ENCODE measurements at regions not wholly inside any gene's neighbourhood (a gene's known extent, or its start where the extent isn't known, plus 50 kb on each side); places are given as distances from the start of the nearest gene placed in this dataset.

DNA sequence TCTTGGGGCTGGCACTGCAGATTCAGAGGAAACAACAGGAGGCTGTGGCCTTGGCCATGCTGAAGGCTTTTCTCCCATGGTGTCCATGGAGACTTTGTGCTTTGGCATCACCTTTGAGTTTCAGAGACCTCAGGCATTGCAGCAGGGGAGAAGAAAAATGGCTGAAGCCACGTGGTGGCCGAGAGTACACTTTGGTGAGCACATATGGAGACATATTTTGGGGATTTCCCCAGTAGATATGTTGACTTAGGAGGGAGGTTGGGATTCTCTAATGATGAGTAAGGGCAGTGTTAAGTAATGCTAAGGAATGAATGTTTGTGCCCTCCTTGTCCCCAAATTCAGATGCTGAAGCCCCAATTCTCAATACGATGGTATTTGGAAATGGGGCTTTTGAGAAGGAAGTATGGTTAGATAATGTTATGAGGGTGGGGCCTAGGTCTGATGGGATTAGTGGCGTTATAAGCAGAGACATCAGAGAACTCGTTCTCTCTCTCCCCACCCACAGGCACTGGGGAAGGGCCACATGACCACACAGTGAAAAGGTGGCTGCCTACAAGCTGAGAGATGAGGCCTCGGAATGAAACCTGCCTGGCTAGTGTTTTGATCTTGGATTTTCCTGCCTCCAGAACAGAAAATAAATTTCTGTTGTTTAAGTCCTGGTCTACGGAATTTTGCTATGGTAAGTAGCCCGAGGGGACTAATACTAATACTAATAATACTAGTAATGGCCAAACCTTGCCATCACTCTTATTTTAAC is 98.6 kb downstream of the TBX19 start:
- DNase-seq (ENCODE audit: low spot score): no peak
- H3K9me3 ChIP-seq: no peaks in the 10 kb centered on the region
- no peak for ATAC-seq (ENCODE audit: insufficient number of reproducible peaks, low FRiP score, low read depth)
- H3K36me3 ChIP-seq: no peaks in the 10 kb centered on the region
- H3K27me3 ChIP-seq (replicated peaks; ENCODE audit: insufficient read depth): no peaks in the 10 kb centered on the region
- H3K27ac ChIP-seq: no peak overlapping the region
- no peaks in the 10 kb centered on the region for H3K4me1 ChIP-seq (ENCODE audit: control insufficient read depth in 1 of 2, low read depth in 2 of 2)
- no peak for TF ChIP-seq CTCF (IDR thresholded peaks at IDR 0.05)
- no peak overlapping the region for H3K4me3 ChIP-seq

DNA sequence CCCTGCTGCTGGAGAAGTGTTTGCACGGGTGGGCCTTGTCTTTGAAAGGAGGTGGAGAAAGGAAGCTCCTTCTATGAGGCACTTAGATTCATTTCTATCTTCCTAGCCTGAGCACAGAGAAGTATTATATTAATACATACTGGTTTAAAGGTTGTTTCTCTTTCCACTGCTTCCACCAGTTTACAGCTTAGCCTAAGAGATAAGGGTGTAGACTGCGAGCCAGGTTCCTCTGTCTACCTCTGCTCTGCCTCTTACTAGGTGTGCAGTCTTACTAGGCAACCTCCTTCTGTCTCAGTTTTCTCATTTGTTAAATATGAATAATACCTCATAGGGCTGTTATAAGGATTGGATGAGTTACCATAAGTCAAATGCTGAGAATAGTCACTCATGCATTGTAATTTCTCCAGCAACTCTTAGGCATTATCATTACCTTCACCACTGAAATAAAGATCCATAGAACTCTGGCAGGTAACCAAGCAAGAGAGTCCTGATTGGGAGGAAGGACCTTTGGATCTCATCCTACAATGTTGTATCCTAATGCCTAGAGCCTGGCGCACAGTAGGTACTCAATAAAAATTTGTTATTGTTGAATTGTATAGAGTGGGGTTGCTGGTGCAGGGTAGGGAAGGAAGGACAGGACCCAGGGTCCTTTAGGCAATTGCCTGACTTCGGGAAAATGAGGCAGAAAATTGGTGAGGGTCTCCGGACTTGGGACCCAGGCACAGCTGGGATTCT is 95.1 kb downstream of the TBX19 start:
- no peaks in the 10 kb centered on the region for H3K36me3 ChIP-seq
- ATAC-seq (ENCODE audit: insufficient number of reproducible peaks, low FRiP score, low read depth): no peak
- H3K4me1 ChIP-seq (ENCODE audit: control insufficient read depth in 1 of 2, low read depth in 2 of 2): no peaks in the 10 kb centered on the region
- H3K27me3 ChIP-seq (replicated peaks; ENCODE audit: insufficient read depth): no peaks in the 10 kb centered on the region
- no peak for TF ChIP-seq CTCF (IDR thresholded peaks at IDR 0.05)
- H3K4me3 ChIP-seq: no peak overlapping the region
- DNase-seq (ENCODE audit: low spot score): no peak
- H3K27ac ChIP-seq: no peak overlapping the region
- H3K9me3 ChIP-seq: no peaks in the 10 kb centered on the region

DNA sequence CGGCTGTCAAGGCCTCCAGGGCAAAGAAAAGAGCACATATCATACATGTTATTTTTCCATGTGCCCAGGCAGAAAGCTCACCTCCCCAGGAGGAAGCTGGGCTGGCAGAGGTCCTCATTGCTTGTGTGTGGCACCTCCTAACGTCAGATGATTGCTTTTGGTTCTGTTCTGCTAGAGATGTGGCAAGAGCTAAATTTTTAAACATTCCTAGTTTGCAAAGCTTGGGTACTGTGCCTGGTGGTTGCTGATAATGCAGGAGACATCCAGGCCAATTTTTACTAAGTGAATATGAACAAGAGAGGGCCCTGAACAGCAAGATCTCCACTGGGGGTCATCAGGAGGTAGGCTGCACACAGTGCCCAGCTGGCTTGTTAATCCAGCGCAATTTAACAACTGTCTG is 93.9 kb downstream of the TBX19 start:
- Histone ChIP-seq H3K36me3 (no peaks in the 10 kb centered on the region), H3K27ac (no peak overlapping the region), H3K4me3 (no peak overlapping the region), H3K4me1 (ENCODE audit: control insufficient read depth in 1 of 2, low read depth in 2 of 2) (no peaks in the 10 kb centered on the region), H3K27me3 (replicated peaks; ENCODE audit: insufficient read depth) (no peaks in the 10 kb centered on the region), H3K9me3 (no peaks in the 10 kb centered on the region)
- TF ChIP-seq CTCF (IDR thresholded peaks at IDR 0.05): no peak
- DNase-seq (ENCODE audit: low spot score): no peak
- ATAC-seq (ENCODE audit: insufficient number of reproducible peaks, low FRiP score, low read depth): no peak

DNA sequence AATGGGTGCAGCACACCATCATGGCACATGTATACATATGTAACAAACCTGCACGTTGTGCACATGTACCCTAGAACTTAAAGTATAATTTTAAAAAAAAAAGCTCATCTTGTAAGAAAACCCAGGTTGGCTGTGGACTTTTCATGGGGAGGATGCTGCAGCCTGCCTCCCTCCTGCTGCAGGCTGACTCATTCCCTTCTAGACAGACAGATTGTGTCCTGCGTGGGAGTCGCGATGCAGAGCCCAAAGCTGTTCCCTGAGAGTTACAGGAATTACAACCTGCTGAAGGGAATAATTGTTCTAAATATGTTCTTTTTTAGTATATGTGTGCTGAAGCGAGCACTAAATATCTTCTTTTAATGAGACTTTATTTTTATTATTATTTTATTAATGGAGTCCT is 93.2 kb downstream of the TBX19 start:
- no peak for TF ChIP-seq CTCF (IDR thresholded peaks at IDR 0.05)
- DNase-seq (ENCODE audit: low spot score): no peak
- H3K36me3 ChIP-seq: no peaks in the 10 kb centered on the region
- no peak for ATAC-seq (ENCODE audit: insufficient number of reproducible peaks, low FRiP score, low read depth)
- H3K27me3 ChIP-seq (replicated peaks; ENCODE audit: insufficient read depth): no peaks in the 10 kb centered on the region
- H3K9me3 ChIP-seq: no peaks in the 10 kb centered on the region
- H3K4me3 ChIP-seq: no peak overlapping the region
- H3K4me1 ChIP-seq (ENCODE audit: control insufficient read depth in 1 of 2, low read depth in 2 of 2): no peaks in the 10 kb centered on the region
- no peak overlapping the region for H3K27ac ChIP-seq

DNA sequence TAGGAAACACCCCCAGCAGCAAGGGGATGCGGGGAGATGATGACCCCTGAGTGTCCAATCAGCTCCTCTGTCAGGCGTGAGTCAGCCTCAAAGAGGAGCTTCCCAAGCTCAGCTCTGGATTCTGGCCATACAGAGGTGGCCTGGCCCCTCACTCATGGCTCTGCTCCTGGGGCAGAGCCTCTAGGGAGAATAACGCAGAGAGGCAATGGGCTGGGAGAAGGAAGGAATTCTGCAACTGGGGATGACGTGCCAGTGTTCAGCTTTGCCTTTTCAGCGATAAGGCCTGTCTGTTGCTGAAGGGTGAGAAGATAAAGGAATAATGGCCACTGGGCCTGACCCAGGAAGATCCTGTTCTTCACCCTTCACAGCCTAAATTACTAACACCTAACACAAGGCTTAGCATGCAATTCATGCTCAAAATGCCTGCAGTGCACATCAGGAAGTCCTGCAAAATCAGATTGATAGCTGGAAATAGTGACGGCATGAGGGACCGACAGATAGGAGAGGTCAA is 92.2 kb downstream of the TBX19 start:
- no peak overlapping the region for H3K4me3 ChIP-seq
- TF ChIP-seq CTCF (IDR thresholded peaks at IDR 0.05): no peak
- no peak for DNase-seq (ENCODE audit: low spot score)
- no peaks in the 10 kb centered on the region for H3K36me3 ChIP-seq
- H3K4me1 ChIP-seq (ENCODE audit: control insufficient read depth in 1 of 2, low read depth in 2 of 2): no peaks in the 10 kb centered on the region
- ATAC-seq (ENCODE audit: insufficient number of reproducible peaks, low FRiP score, low read depth): no peak
- no peak overlapping the region for H3K27ac ChIP-seq
- no peaks in the 10 kb centered on the region for H3K27me3 ChIP-seq (replicated peaks; ENCODE audit: insufficient read depth)
- H3K9me3 ChIP-seq: no peaks in the 10 kb centered on the region
